ENCODE measurements at regions not wholly inside any gene's neighbourhood (a gene's known extent, or its start where the extent isn't known, plus 50 kb on each side); places are given as distances from the start of the nearest gene placed in this dataset.
"Not testable (repeated sequence)": the region's sequence is repeated elsewhere in the genome, so short reads cannot be mapped to it uniquely, and the experiment has no call there.

DNA sequence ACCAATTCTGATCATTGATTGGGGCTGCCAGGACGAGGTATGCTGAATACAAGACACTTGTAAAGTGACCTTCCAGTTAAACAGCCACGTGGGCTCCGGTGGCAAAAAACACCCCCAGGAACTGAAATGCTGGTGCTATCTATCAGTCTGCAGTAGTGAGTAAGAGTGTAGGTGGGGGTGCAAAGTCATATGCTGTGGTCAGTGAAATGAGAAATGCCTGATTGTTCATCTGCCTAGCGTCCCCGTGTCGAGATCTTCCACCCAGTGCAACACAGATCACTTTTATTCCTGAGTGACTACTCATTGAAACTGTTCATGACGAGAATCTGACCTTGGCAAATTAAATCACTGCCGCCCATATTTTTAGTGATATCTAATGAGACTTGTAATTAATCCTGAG, 806.5 kb upstream of the GOT2 start:
- Mint-ChIP-seq H3K27me3 (ENCODE audit: low read depth) (no peaks in the 10 kb centered on the region), H3K4me3 (no peak overlapping the region), H3K9me3 (peaks cover 7% of the 10 kb centered on the region), H3K36me3 (ENCODE audit: low read depth) (no peaks in the 10 kb centered on the region), H3K4me1 (ENCODE audit: low read depth) (no peaks in the 10 kb centered on the region), H3K27ac (no peak overlapping the region)

DNA sequence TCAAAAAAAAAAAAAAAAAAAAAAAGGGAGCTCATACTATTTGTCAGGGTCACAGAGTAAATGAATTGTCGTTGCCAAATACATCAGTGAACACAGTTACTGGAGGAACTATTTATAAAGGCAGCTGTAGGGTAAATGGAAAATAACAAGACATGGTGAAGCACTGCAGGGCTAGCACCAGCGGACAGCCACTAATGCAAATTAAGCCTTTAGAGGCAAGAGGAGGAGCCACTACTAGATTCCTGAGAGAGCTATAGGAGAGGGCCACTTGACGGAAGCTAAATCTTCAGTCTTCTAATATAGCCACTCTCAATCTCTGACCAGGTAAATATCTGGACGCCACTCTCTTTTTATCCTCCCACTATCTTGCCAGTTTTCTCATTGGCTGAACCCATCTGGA, 801.2 kb upstream of the GOT2 start:
- H3K27ac Mint-ChIP-seq = no peak overlapping the region
- no peaks in the 10 kb centered on the region for H3K36me3 Mint-ChIP-seq (ENCODE audit: low read depth)
- H3K4me3 Mint-ChIP-seq = no peak overlapping the region
- H3K27me3 Mint-ChIP-seq (ENCODE audit: low read depth) = no peaks in the 10 kb centered on the region
- no peaks in the 10 kb centered on the region for H3K4me1 Mint-ChIP-seq (ENCODE audit: low read depth)
- peaks cover 4% of the 10 kb centered on the region for H3K9me3 Mint-ChIP-seq

GRCh38 chr16:59527206-59527997, 793.3 kb upstream of the GOT2 start:
- Mint-ChIP-seq H3K4me3 (no peak overlapping the region), H3K4me1 (ENCODE audit: low read depth) (no peaks in the 10 kb centered on the region), H3K36me3 (ENCODE audit: low read depth) (no peaks in the 10 kb centered on the region)

GRCh38 chr16:59522826-59523225, 788.7 kb upstream of the GOT2 start:
- H3K27me3 Mint-ChIP-seq (ENCODE audit: low read depth) = no peaks in the 10 kb centered on the region
- no peak overlapping the region for H3K27ac Mint-ChIP-seq
- no peaks in the 10 kb centered on the region for H3K4me1 Mint-ChIP-seq (ENCODE audit: low read depth)
- no peak overlapping the region for H3K4me3 Mint-ChIP-seq
- peaks cover 8% of the 10 kb centered on the region for H3K9me3 Mint-ChIP-seq
- no peaks in the 10 kb centered on the region for H3K36me3 Mint-ChIP-seq (ENCODE audit: low read depth)

More at GRCh38 chr16:59527206-59527997, 793.3 kb upstream of the GOT2 start:
- Mint-ChIP-seq H3K27me3 (ENCODE audit: low read depth) (no peaks in the 10 kb centered on the region), H3K27ac (no peak overlapping the region), H3K9me3 (no peaks in the 10 kb centered on the region)

- not testable (repeated sequence) for H3K36me3 Mint-ChIP-seq (ENCODE audit: low read depth); H3K27ac Mint-ChIP-seq; H3K4me1 Mint-ChIP-seq (ENCODE audit: low read depth); H3K27me3 Mint-ChIP-seq (ENCODE audit: low read depth); H3K4me3 Mint-ChIP-seq
- H3K9me3 Mint-ChIP-seq = peaks cover 33% of the 10 kb centered on the region
Measured at GRCh38 chr16:59518721-59519120, 784.6 kb upstream of the GOT2 start.

DNA sequence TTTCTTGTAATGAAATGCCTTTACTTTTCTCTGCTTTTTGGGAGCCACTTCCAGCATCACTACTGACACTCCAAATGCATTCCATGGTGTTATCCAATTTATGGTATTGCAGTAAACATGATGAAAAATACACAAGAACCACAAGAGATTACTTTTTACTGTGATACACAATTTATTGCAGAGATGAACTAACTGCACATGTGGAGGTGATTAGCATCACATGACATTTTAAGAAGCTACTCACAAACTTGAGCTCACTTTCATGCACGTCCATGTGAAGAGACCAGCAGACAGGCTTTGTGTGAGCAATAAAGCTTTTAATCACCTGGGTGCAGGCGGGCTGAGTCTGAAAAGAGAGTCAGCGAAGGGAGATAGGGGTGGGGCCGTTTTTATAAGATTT, 780.5 kb upstream of the GOT2 start:
- no peak overlapping the region for H3K27ac Mint-ChIP-seq
- H3K36me3 Mint-ChIP-seq (ENCODE audit: low read depth) = no peaks in the 10 kb centered on the region
- no peak overlapping the region for H3K4me3 Mint-ChIP-seq
- peaks cover 25% of the 10 kb centered on the region for H3K9me3 Mint-ChIP-seq
- no peaks in the 10 kb centered on the region for H3K4me1 Mint-ChIP-seq (ENCODE audit: low read depth)
- no peaks in the 10 kb centered on the region for H3K27me3 Mint-ChIP-seq (ENCODE audit: low read depth)

- H3K4me3 Mint-ChIP-seq = no peak overlapping the region
- no peaks in the 10 kb centered on the region for H3K36me3 Mint-ChIP-seq (ENCODE audit: low read depth)
- peaks cover 4% of the 10 kb centered on the region for H3K9me3 Mint-ChIP-seq
- H3K4me1 Mint-ChIP-seq (ENCODE audit: low read depth) = no peaks in the 10 kb centered on the region
- H3K27ac Mint-ChIP-seq = no peak overlapping the region
- H3K27me3 Mint-ChIP-seq (ENCODE audit: low read depth) = no peaks in the 10 kb centered on the region
Measured at GRCh38 chr16:59510008-59510424, 775.9 kb upstream of the GOT2 start.

DNA sequence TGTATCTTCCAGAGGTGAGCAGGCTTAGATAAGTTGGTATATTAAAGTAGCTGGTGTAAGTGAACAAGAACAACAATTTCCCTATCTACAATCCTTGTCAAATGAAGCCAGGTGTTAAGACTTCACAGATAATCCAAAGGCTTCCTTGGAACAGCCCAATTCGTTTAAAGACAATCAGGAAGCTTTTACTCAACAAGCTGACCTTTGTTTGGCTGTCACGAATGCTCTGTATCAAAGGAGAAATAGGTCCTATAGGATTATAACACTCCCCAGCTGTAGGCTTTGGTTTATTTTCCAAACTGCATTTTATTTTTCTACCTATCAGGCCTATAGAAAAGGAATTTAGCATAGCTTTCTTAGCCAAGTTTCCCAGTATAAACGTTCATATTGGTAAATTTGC, 766.5 kb upstream of the GOT2 start:
- H3K4me3 Mint-ChIP-seq = no peak overlapping the region
- no peaks in the 10 kb centered on the region for H3K27me3 Mint-ChIP-seq (ENCODE audit: low read depth)
- H3K4me1 Mint-ChIP-seq (ENCODE audit: low read depth) = no peaks in the 10 kb centered on the region
- H3K27ac Mint-ChIP-seq = no peak overlapping the region
- no peaks in the 10 kb centered on the region for H3K36me3 Mint-ChIP-seq (ENCODE audit: low read depth)
- H3K9me3 Mint-ChIP-seq = peaks cover 6% of the 10 kb centered on the region

- no peaks in the 10 kb centered on the region for H3K9me3 Mint-ChIP-seq
- H3K27me3 Mint-ChIP-seq (ENCODE audit: low read depth) = no peaks in the 10 kb centered on the region
- no peaks in the 10 kb centered on the region for H3K4me1 Mint-ChIP-seq (ENCODE audit: low read depth)
- no peak overlapping the region for H3K27ac Mint-ChIP-seq
- no peaks in the 10 kb centered on the region for H3K36me3 Mint-ChIP-seq (ENCODE audit: low read depth)
- H3K4me3 Mint-ChIP-seq = no peak overlapping the region
Measured at GRCh38 chr16:59487067-59487466, 753.0 kb upstream of the GOT2 start.

GRCh38 chr16:59484833-59485516, 750.9 kb upstream of the GOT2 start:
- Mint-ChIP-seq H3K27me3 (ENCODE audit: low read depth) (no peaks in the 10 kb centered on the region), H3K36me3 (ENCODE audit: low read depth) (no peaks in the 10 kb centered on the region), H3K4me3 (no peak overlapping the region)

DNA sequence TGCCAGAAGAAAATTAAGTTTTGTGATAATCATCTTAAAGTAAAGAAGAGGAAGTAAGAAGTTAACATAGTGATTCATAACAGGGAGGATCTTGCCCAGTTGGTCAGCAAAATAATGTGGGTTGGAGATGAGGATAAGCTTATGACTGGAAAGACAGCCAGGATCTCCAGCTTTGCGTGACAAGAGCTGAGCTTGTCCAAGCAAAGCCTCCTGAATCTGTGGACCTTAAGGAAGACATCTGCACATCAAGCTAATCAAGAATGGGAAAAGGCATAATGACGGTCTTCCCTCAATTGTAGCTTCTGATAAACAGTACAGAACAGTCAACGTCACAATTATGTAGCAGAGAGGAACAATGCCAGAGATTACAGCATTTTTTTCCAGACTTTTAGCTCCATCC, 744.7 kb upstream of the GOT2 start:
- Mint-ChIP-seq H3K36me3 (ENCODE audit: low read depth) (no peaks in the 10 kb centered on the region), H3K4me3 (no peak overlapping the region), H3K27me3 (ENCODE audit: low read depth) (no peaks in the 10 kb centered on the region), H3K4me1 (ENCODE audit: low read depth) (no peaks in the 10 kb centered on the region), H3K27ac (no peak overlapping the region), H3K9me3 (no peaks in the 10 kb centered on the region)

More at GRCh38 chr16:59484833-59485516, 750.9 kb upstream of the GOT2 start:
- Mint-ChIP-seq H3K4me1 (ENCODE audit: low read depth) (no peaks in the 10 kb centered on the region), H3K27ac (no peak overlapping the region), H3K9me3 (no peaks in the 10 kb centered on the region)

DNA sequence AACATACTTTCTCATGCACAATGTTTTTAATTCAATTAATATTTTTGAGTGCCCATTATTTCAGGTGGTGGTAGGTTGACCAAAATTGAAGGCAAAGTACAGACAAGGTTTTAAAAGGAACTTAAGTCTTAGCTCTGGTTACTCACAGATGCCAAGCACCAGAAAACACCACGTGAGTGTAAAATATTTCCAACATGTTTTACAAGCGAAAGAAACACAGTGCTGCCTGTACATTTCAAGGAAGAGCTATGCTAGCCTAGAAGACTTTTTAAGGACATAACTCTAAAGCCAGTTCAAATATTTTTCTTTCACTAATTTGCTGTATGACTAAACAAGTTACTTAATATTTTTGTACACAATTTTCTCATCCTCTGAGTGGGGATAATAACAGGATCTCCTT, 736.4 kb upstream of the GOT2 start:
- no peaks in the 10 kb centered on the region for H3K4me1 Mint-ChIP-seq (ENCODE audit: low read depth)
- no peaks in the 10 kb centered on the region for H3K27me3 Mint-ChIP-seq (ENCODE audit: low read depth)
- no peak overlapping the region for H3K4me3 Mint-ChIP-seq
- H3K9me3 Mint-ChIP-seq = no peaks in the 10 kb centered on the region
- H3K36me3 Mint-ChIP-seq (ENCODE audit: low read depth) = no peaks in the 10 kb centered on the region
- no peak overlapping the region for H3K27ac Mint-ChIP-seq

DNA sequence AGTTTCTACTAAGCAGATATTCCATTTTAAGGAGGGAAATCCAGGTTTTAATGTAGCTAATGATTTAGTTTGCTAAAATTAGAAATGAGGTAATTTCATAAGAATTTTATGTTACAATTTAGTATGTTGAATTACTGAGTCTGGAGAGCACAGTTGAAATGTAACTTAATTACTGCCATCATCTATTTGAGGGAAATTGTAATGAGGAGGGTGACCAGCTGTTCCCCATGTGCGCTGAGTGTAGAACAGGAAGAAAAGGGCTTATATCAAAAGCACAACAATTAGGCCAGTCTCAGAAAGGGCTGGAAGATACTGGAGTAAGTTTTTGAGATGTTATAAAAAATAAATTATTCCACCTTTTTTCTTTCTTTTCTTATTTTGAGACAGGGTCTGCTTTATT, 735.1 kb upstream of the GOT2 start:
- H3K4me3 Mint-ChIP-seq = no peak overlapping the region
- no peaks in the 10 kb centered on the region for H3K9me3 Mint-ChIP-seq
- no peak overlapping the region for H3K27ac Mint-ChIP-seq
- H3K27me3 Mint-ChIP-seq (ENCODE audit: low read depth) = no peaks in the 10 kb centered on the region
- H3K36me3 Mint-ChIP-seq (ENCODE audit: low read depth) = no peaks in the 10 kb centered on the region
- no peaks in the 10 kb centered on the region for H3K4me1 Mint-ChIP-seq (ENCODE audit: low read depth)

- Mint-ChIP-seq H3K27ac (no peak overlapping the region), H3K36me3 (ENCODE audit: low read depth) (no peaks in the 10 kb centered on the region), H3K4me3 (no peak overlapping the region), H3K9me3 (no peaks in the 10 kb centered on the region), H3K4me1 (ENCODE audit: low read depth) (no peaks in the 10 kb centered on the region), H3K27me3 (ENCODE audit: low read depth) (no peaks in the 10 kb centered on the region)
Measured at GRCh38 chr16:59463776-59464175, 729.7 kb upstream of the GOT2 start.

DNA sequence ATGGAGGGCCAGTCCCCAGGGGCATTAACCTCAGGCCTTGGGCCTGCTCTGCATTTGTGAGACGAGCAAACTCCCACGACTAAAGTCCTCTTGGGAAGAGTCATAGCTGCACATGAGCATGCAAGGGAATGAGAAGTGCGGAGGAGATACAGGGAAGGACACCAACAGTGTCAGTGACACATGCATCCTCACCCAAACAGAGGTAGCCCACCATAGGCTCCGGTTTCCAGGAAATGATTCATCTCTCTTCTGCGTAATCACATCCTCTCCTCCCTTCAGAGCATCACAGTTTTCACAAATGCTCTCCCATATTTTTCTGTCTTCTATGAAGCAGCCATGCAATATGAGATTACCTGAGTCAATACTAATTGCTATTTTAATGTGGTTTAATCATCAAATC, 725.7 kb upstream of the GOT2 start:
- no peaks in the 10 kb centered on the region for H3K4me1 Mint-ChIP-seq (ENCODE audit: low read depth)
- no peak overlapping the region for H3K27ac Mint-ChIP-seq
- no peaks in the 10 kb centered on the region for H3K9me3 Mint-ChIP-seq
- no peaks in the 10 kb centered on the region for H3K36me3 Mint-ChIP-seq (ENCODE audit: low read depth)
- H3K27me3 Mint-ChIP-seq (ENCODE audit: low read depth) = no peaks in the 10 kb centered on the region
- no peak overlapping the region for H3K4me3 Mint-ChIP-seq

Data from T-helper 1 cell treated with Interleukin-12 subunit alpha and Interleukin-12 subunit beta and Interleukin-4 antibody, amounts not matched to agents 30 μg/mL and 1 μg/mL, for 36 hours (primary cell).